Astrocyte (in vitro differentiated cells and primary cell): ENCODE measurements at regions not wholly inside any gene's neighbourhood (a gene's known extent, or its start where the extent isn't known, plus 50 kb on each side); places are given as distances from the start of the nearest gene placed in this dataset.

Source experiments
- DNase-seq: peaks from one replicate; pipeline ENCODE4 v3.0.0-alpha.2; 2010; ENCODE audit warnings: low read depth
- FAIRE-seq: peaks from 2 replicates; lab custom pipeline; 2011; peaks lifted over from hg19 to GRCh38; lab: Jason Lieb, UNC
- H2AFZ ChIP-seq: 2 replicates; pipeline ENCODE4 v1.6.0; 2012; ENCODE audit warnings: low read depth, low read length, inconsistent platforms
- H3K27ac ChIP-seq: 2 replicates; pipeline ENCODE4 v1.5.1; 2011; ENCODE audit warnings: low read depth, low read length, inconsistent platforms
- H3K27me3 ChIP-seq: 2 replicates; pipeline ENCODE4 v1.6.0; 2011; ENCODE audit warnings: low read length, inconsistent platforms; ENCODE audit not compliant: insufficient read depth
- H3K36me3 ChIP-seq: 2 replicates; pipeline ENCODE4 v1.5.1; 2011; ENCODE audit warnings: low read length, inconsistent platforms; ENCODE audit not compliant: insufficient read depth
- H3K4me1 ChIP-seq: 2 replicates; pipeline ENCODE4 v1.5.1; 2011; ENCODE audit warnings: low read length, inconsistent platforms; ENCODE audit not compliant: insufficient read depth
- H3K4me2 ChIP-seq: 2 replicates; pipeline ENCODE4 v1.6.0; 2012; ENCODE audit warnings: low read length, inconsistent platforms
- H3K4me3 ChIP-seq: 2 replicates; pipeline ENCODE4 v1.5.1; 2011; ENCODE audit warnings: low read depth, mild to moderate bottlenecking, low read length, inconsistent platforms; ENCODE audit not compliant: insufficient read depth
- H3K79me2 ChIP-seq: 2 replicates; pipeline ENCODE4 v1.6.0; 2012; ENCODE audit warnings: mild to moderate bottlenecking, low read length, inconsistent platforms; ENCODE audit not compliant: insufficient read depth
- H3K9ac ChIP-seq: 2 replicates; pipeline ENCODE4 v1.6.0; 2012; ENCODE audit warnings: mild to moderate bottlenecking, low read length, inconsistent platforms
- H3K9me3 ChIP-seq: 2 replicates; pipeline ENCODE4 v1.5.1; 2012; ENCODE audit warnings: low read depth, mild to moderate bottlenecking, low read length, inconsistent platforms; ENCODE audit not compliant: insufficient read depth
- H4K20me1 ChIP-seq: 2 replicates; pipeline ENCODE4 v1.6.0; 2012; ENCODE audit warnings: low read length, inconsistent platforms; ENCODE audit not compliant: insufficient read depth
- H3K27ac Mint-ChIP-seq: one replicate; pipeline ENCODE4 v1.8.0; 2021; ENCODE audit warnings: mild to moderate bottlenecking, mixed read lengths; ENCODE audit not compliant: unreplicated experiment
- H3K27me3 Mint-ChIP-seq: one replicate; pipeline ENCODE4 v1.8.0; 2021; ENCODE audit warnings: low read depth, mixed read lengths; ENCODE audit not compliant: unreplicated experiment
- H3K36me3 Mint-ChIP-seq: one replicate; pipeline ENCODE4 v1.8.0; 2021; ENCODE audit warnings: low read depth, mixed read lengths; ENCODE audit not compliant: unreplicated experiment
- H3K4me1 Mint-ChIP-seq: one replicate; pipeline ENCODE4 v1.8.0; 2021; ENCODE audit warnings: low read depth, mixed read lengths; ENCODE audit not compliant: unreplicated experiment
- H3K4me3 Mint-ChIP-seq: one replicate; pipeline ENCODE4 v1.8.0; 2021; ENCODE audit warnings: mild to moderate bottlenecking, moderate library complexity, mixed read lengths; ENCODE audit not compliant: unreplicated experiment
- H3K9me3 Mint-ChIP-seq: one replicate; pipeline ENCODE4 v1.8.0; 2021; ENCODE audit warnings: mild to moderate bottlenecking, mixed read lengths; ENCODE audit not compliant: unreplicated experiment
- CTCF ChIP-seq: IDR thresholded peaks from 2 replicates; pipeline ENCODE4 v1.5.1; 2011; ENCODE audit warnings: low read depth, mild to moderate bottlenecking, inconsistent platforms, low read length, moderate library complexity; ENCODE audit not compliant: insufficient read depth
- EZH2 ChIP-seq: IDR thresholded peaks from 2 replicates; pipeline ENCODE4 v1.6.1; 2012; ENCODE audit warnings: mild to moderate bottlenecking, low read length, inconsistent platforms; ENCODE audit not compliant: insufficient read depth

- DNase-seq = no peak
- Mint-ChIP-seq H3K36me3 (no peaks in the 10 kb centered on the region), H3K27me3 (peaks cover 33% of the 10 kb centered on the region), H3K27ac (no peak overlapping the region), H3K4me3 (no peak overlapping the region), H3K4me1 (no peaks in the 10 kb centered on the region), H3K9me3 (peaks cover 2% of the 10 kb centered on the region)
- Histone ChIP-seq H3K36me3 (no peaks in the 10 kb centered on the region), H4K20me1 (no peaks in the 10 kb centered on the region), H3K4me2 (no peak overlapping the region), H3K4me3 (no peak overlapping the region), H3K79me2 (no peaks in the 10 kb centered on the region), H2AFZ (no peak overlapping the region), H3K9ac (no peak overlapping the region), H3K27me3 (no peaks in the 10 kb centered on the region), H3K27ac (no peak overlapping the region), H3K9me3 (peaks cover 6% of the 10 kb centered on the region), H3K4me1 (no peaks in the 10 kb centered on the region)
- TF ChIP-seq CTCF = no peak
- TF ChIP-seq EZH2 = no peak
- no peak for FAIRE-seq
These were observed 128.8 kb downstream of the TEX36 start for GRCh38 chr10:125554016-125554703.

GRCh38 chr10:125553091-125553490 lies 129.9 kb downstream of the TEX36 start:
- DNase-seq (no peak), FAIRE-seq (no peak)
- H3K79me2 ChIP-seq = no peaks in the 10 kb centered on the region
- H3K4me2 ChIP-seq = no peak overlapping the region
- no peaks in the 10 kb centered on the region for H4K20me1 ChIP-seq
- Mint-ChIP-seq H3K27ac (no peak overlapping the region), H3K4me1 (no peaks in the 10 kb centered on the region), H3K36me3 (no peaks in the 10 kb centered on the region), H3K4me3 (no peak overlapping the region), H3K27me3 (peaks cover 30% of the 10 kb centered on the region), H3K9me3 (peaks cover 2% of the 10 kb centered on the region)
- peaks cover 6% of the 10 kb centered on the region for H3K9me3 ChIP-seq
- H3K4me3 ChIP-seq = no peak overlapping the region
- TF ChIP-seq EZH2 (no peak), CTCF (no peak)
- H3K4me1 ChIP-seq = no peaks in the 10 kb centered on the region
- no peak overlapping the region for H2AFZ ChIP-seq
- H3K36me3 ChIP-seq = no peaks in the 10 kb centered on the region
- H3K9ac ChIP-seq = no peak overlapping the region
- H3K27ac ChIP-seq = no peak overlapping the region
- H3K27me3 ChIP-seq = no peaks in the 10 kb centered on the region

GRCh38 chr10:125551247-125551646 lies 131.7 kb downstream of the TEX36 start:
- TF ChIP-seq CTCF = no peak
- no peak overlapping the region for H3K4me3 ChIP-seq

More at GRCh38 chr10:125551247-125551646, 131.7 kb downstream of the TEX36 start:
- Mint-ChIP-seq H3K36me3 (no peaks in the 10 kb centered on the region), H3K9me3 (peaks cover 2% of the 10 kb centered on the region), H3K4me1 (no peaks in the 10 kb centered on the region), H3K4me3 (no peak overlapping the region), H3K27ac (no peak overlapping the region), H3K27me3 (peaks cover 25% of the 10 kb centered on the region)
- H4K20me1 ChIP-seq = no peaks in the 10 kb centered on the region
- no peak overlapping the region for H3K9ac ChIP-seq
- H3K4me1 ChIP-seq = no peaks in the 10 kb centered on the region
- no peak overlapping the region for H3K27ac ChIP-seq
- H3K9me3 ChIP-seq = peaks cover 6% of the 10 kb centered on the region
- no peaks in the 10 kb centered on the region for H3K79me2 ChIP-seq
- no peak overlapping the region for H2AFZ ChIP-seq
- no peak for DNase-seq
- no peaks in the 10 kb centered on the region for H3K36me3 ChIP-seq
- H3K27me3 ChIP-seq = no peaks in the 10 kb centered on the region
- no peak overlapping the region for H3K4me2 ChIP-seq
- FAIRE-seq = no peak
